HG02623 (cell line): ENCODE measurements at regions not wholly inside any gene's neighbourhood (a gene's known extent, or its start where the extent isn't known, plus 50 kb on each side); places are given as distances from the start of the nearest gene placed in this dataset.

Experiments
- ATAC-seq: cut with Tn5 transposase; IDR thresholded peaks from one replicate; pipeline ENCODE4 v1.9.1; 2021; ENCODE audit warnings: moderate library complexity; ENCODE audit not compliant: unreplicated experiment

- no peak for ATAC-seq
These were observed 147.9 kb upstream of the SLC35B3 start for GRCh38 chr6:8583291-8583690.

GRCh38 chr6:8579372-8579771 lies 144.0 kb upstream of the SLC35B3 start:
- ATAC-seq, result no peak

- ATAC-seq, result no peak
These were observed 142.7 kb upstream of the SLC35B3 start for GRCh38 chr6:8578006-8578405.

GRCh38 chr6:8574749-8575468 lies 139.6 kb upstream of the SLC35B3 start:
- ATAC-seq, result no peak

GRCh38 chr6:8574311-8574710 lies 139.0 kb upstream of the SLC35B3 start:
- no peak for ATAC-seq

GRCh38 chr6:8570256-8570920 lies 135.0 kb upstream of the SLC35B3 start:
- no peak for ATAC-seq

- no peak for ATAC-seq
These were observed 126.8 kb upstream of the SLC35B3 start for GRCh38 chr6:8562125-8562524.

GRCh38 chr6:8558953-8559352 lies 123.6 kb upstream of the SLC35B3 start:
- no peak for ATAC-seq

GRCh38 chr6:8557014-8557748 lies 121.8 kb upstream of the SLC35B3 start:
- ATAC-seq, result no peak

GRCh38 chr6:8556370-8557013 lies 121.1 kb upstream of the SLC35B3 start:
- ATAC-seq, result no peak

GRCh38 chr6:8551993-8552392 lies 116.6 kb upstream of the SLC35B3 start:
- ATAC-seq, result no peak

GRCh38 chr6:8551386-8551785 lies 116.0 kb upstream of the SLC35B3 start:
- no peak for ATAC-seq

GRCh38 chr6:8549074-8549790 lies 113.9 kb upstream of the SLC35B3 start:
- no peak for ATAC-seq

- no peak for ATAC-seq
These were observed 111.2 kb upstream of the SLC35B3 start for GRCh38 chr6:8546496-8546895.

- ATAC-seq, result no peak
These were observed 110.0 kb upstream of the SLC35B3 start for GRCh38 chr6:8545336-8545735.

GRCh38 chr6:8543714-8544113 lies 108.4 kb upstream of the SLC35B3 start:
- ATAC-seq, result no peak

GRCh38 chr6:8539453-8539852 lies 104.1 kb upstream of the SLC35B3 start:
- ATAC-seq, result no peak

GRCh38 chr6:8536122-8536521 lies 100.8 kb upstream of the SLC35B3 start:
- ATAC-seq, result no peak

- no peak for ATAC-seq
These were observed 100.2 kb upstream of the SLC35B3 start for GRCh38 chr6:8535519-8535918.

- ATAC-seq, result no peak
These were observed 95.6 kb upstream of the SLC35B3 start for GRCh38 chr6:8530785-8531435.
